SK-N-SH (cell line): ENCODE measurements at regions not wholly inside any gene's neighbourhood (a gene's known extent, or its start where the extent isn't known, plus 50 kb on each side); places are given as distances from the start of the nearest gene placed in this dataset.

Source experiments
- CTCF ChIA-PET: fragments of 300-600, 350-600 bp; formaldehyde crosslinking; extraction: SDS; loops from one replicate; lab custom pipeline; 2021; lab: Yijun Ruan, JAX
- POLR2A ChIA-PET: fragments of 350-600 bp; sonication (Branson Sonifier 250); formaldehyde crosslinking; extraction: SDS; loops from one replicate; lab custom pipeline; 2020; ENCODE audit warnings: antibody characterized with exemption, inconsistent platforms; lab: Yijun Ruan, JAX
- DNase-seq: peaks from one replicate; pipeline ENCODE4 v3.0.0; 2012
- H2AFZ ChIP-seq: fragments of 200-600 bp; sonication (generic); 2 replicates; pipeline ENCODE4 v1.8.1; 2016; ENCODE audit warnings: antibody characterized with exemption, mild to moderate bottlenecking, low read depth
- H3F3A ChIP-seq: fragments of 200-600 bp; sonication (generic); replicated peaks from 2 replicates; pipeline ENCODE3; 2016; ENCODE audit warnings: antibody characterized with exemption, mild to moderate bottlenecking; ENCODE audit not compliant: insufficient read depth
- H3K27ac ChIP-seq, 2 experiments: fragments of 200-500 bp in 1 of 2; fragments of 200-600 bp in 1 of 2; sonication (Bioruptor generic) in 1 of 2; sonication (generic), shearing (Covaris generic) in 1 of 2; 2 replicates each; pipeline versions ENCODE4 v1.5.1 to v1.6.1; 2014 to 2016; ENCODE audit warnings: low read depth in 2 of 2, inconsistent platforms in 1 of 2, low read length in 1 of 2, mild to moderate bottlenecking in 1 of 2, mixed read lengths in 1 of 2
- H3K27me3 ChIP-seq: fragments of 200-600 bp; sonication (generic), shearing (Covaris generic); 2 replicates; pipeline ENCODE4 v1.6.1; 2016; ENCODE audit warnings: mixed run types; ENCODE audit not compliant: insufficient read depth
- H3K36me3 ChIP-seq, 2 experiments: fragments of 200-500 bp in 1 of 2; fragments of 200-600 bp in 1 of 2; sonication (Bioruptor generic) in 1 of 2; sonication (generic) in 1 of 2; replicated peaks in 1 of 2; 2 replicates each; pipeline versions ENCODE3 to v1.5.1; 2014 to 2016; ENCODE audit warnings: low read length in 1 of 2, mild to moderate bottlenecking in 1 of 2; ENCODE audit not compliant: insufficient read depth in 2 of 2, control insufficient read depth in 1 of 2
- H3K4me1 ChIP-seq, 2 experiments: fragments of 200-500 bp in 1 of 2; fragments of 200-600 bp in 1 of 2; sonication (Bioruptor generic) in 1 of 2; sonication (generic), shearing (Covaris generic) in 1 of 2; 2 replicates each; pipeline versions ENCODE4 v1.5.1 to v1.6.1; 2014 to 2016; ENCODE audit warnings: low read depth in 1 of 2, low read length in 1 of 2, mixed run types in 1 of 2; ENCODE audit not compliant: insufficient read depth in 2 of 2, control insufficient read depth in 1 of 2
- H3K4me2 ChIP-seq: fragments of 200-600 bp; sonication (generic), shearing (Covaris generic); 2 replicates; pipeline ENCODE4 v1.6.1; 2017; ENCODE audit warnings: mixed run types
- H3K4me3 ChIP-seq, 2 experiments: fragments of 200-500 bp in 1 of 2; fragments of 200-600 bp in 1 of 2; sonication (Bioruptor generic) in 1 of 2; sonication (generic), shearing (Covaris generic) in 1 of 2; 2 replicates each; pipeline versions ENCODE4 v1.5.1 to v1.8.1; 2014 to 2016; ENCODE audit warnings: low read depth in 2 of 2, inconsistent platforms in 1 of 2, low read length in 1 of 2, mild to moderate bottlenecking in 1 of 2, mixed read lengths in 1 of 2, moderate library complexity in 1 of 2
- H3K79me2 ChIP-seq: fragments of 200-600 bp; sonication (generic); 2 replicates; pipeline ENCODE4 v1.8.1; 2017; ENCODE audit warnings: mild to moderate bottlenecking; ENCODE audit not compliant: insufficient read depth
- H3K9ac ChIP-seq: fragments of 200-600 bp; sonication (generic); 2 replicates; pipeline ENCODE4 v1.6.1; 2017; ENCODE audit warnings: mixed run types
- H3K9me2 ChIP-seq: fragments of 200-600 bp; sonication (generic); 2 replicates; pipeline ENCODE4 v1.6.1; 2017; ENCODE audit warnings: mixed run types
- H3K9me3 ChIP-seq: fragments of 200-600 bp; sonication (generic); 2 replicates; pipeline ENCODE4 v1.6.1; 2017; ENCODE audit warnings: mixed run types, mild to moderate bottlenecking, moderate library complexity
- H4K20me1 ChIP-seq: fragments of 200-600 bp; sonication (generic); 2 replicates; pipeline ENCODE4 v1.6.1; 2017; ENCODE audit warnings: mild to moderate bottlenecking, mixed run types; ENCODE audit not compliant: insufficient read depth
- ELF1 ChIP-seq: IDR thresholded peaks from 2 replicates; pipeline ENCODE4 v1.4.0; 2012
- FOSL2 ChIP-seq: IDR thresholded peaks from 2 replicates; pipeline ENCODE4 v1.4.0; 2012; ENCODE audit warnings: low read depth, mild to moderate bottlenecking, moderate library complexity, borderline replicate concordance
- GABPA ChIP-seq: IDR thresholded peaks from 2 replicates; pipeline ENCODE4 v1.4.0; 2012; ENCODE audit warnings: low read depth, mild to moderate bottlenecking
- JUND ChIP-seq: IDR thresholded peaks from 2 replicates; pipeline ENCODE4 v1.4.0; 2012
- NFIC ChIP-seq: IDR thresholded peaks from 2 replicates; pipeline ENCODE4 v1.4.0; 2012; ENCODE audit warnings: borderline replicate concordance
- NRF1 ChIP-seq: IDR thresholded peaks from 2 replicates; pipeline ENCODE4 v1.6.1; 2012; ENCODE audit warnings: low read depth, mild to moderate bottlenecking, low read length
- RFX5 ChIP-seq: IDR thresholded peaks from 2 replicates; pipeline ENCODE4 v1.6.1; 2012; ENCODE audit warnings: mild to moderate bottlenecking, improper control_type of control experiment, low read length
- SMC3 ChIP-seq: IDR thresholded peaks from 2 replicates; pipeline ENCODE4 v1.6.1; 2012; ENCODE audit warnings: low read depth, low read length, improper control_type of control experiment
- TAF1 ChIP-seq: IDR thresholded peaks from 2 replicates; pipeline ENCODE4 v1.6.1; 2012; ENCODE audit warnings: low read depth, mild to moderate bottlenecking, low read length, moderate library complexity, borderline replicate concordance
- TCF12 ChIP-seq: IDR thresholded peaks from 2 replicates; pipeline ENCODE4 v1.4.0; 2012
- USF2 ChIP-seq: fragments of 150-350 bp; IDR thresholded peaks from 2 replicates; pipeline ENCODE4 v1.6.1; 2017; ENCODE audit warnings: antibody characterized with exemption, low read length, low read depth, borderline replicate concordance
- YY1 ChIP-seq: IDR thresholded peaks from 2 replicates; pipeline ENCODE4 v1.4.0; 2012; ENCODE audit warnings: low read depth, mild to moderate bottlenecking
- ZBTB33 ChIP-seq: IDR thresholded peaks from 2 replicates; pipeline ENCODE4 v1.4.0; 2012; ENCODE audit warnings: low read depth, borderline replicate concordance
- WGBS: methylation state at CpG from one replicate; pipeline ENCODE4 v1.1.6; 2017; ENCODE audit warnings: low lambda C conversion rate; 5-methylcytosine and 5-hydroxymethylcytosine counted together
- TF ChIP-seq, protein P1 (sequence below): IDR thresholded peaks from 2 replicates; pipeline ENCODE4 v1.6.1; 2012; ENCODE audit warnings: mild to moderate bottlenecking, low read depth, low read length, moderate library complexity

- Histone ChIP-seq H3K27me3 (peaks cover 5% of the 10 kb centered on the region; the same call in 1 of the 2 replicates), H3K4me3 (no peak overlapping the region), H3K36me3 (no peaks in the 10 kb centered on the region), H2AFZ (no peak overlapping the region), H3K4me2 (no peak overlapping the region), H3K9me2 (no peaks in the 10 kb centered on the region), H4K20me1 (no peaks in the 10 kb centered on the region), H3K27ac (no peak overlapping the region), H3F3A (no peaks in the 10 kb centered on the region), H3K9ac (no peak overlapping the region), H3K4me1 (no peaks in the 10 kb centered on the region), H3K79me2 (no peaks in the 10 kb centered on the region), H3K9me3 (no peaks in the 10 kb centered on the region)
- DNase-seq = no peak
- WGBS = 10% methylated on average over 5 of the region's 7 CpGs
- TF ChIP-seq GABPA = no peak
- TF ChIP-seq SMC3 = no peak
- no peak for TF ChIP-seq ZBTB33
- TF ChIP-seq TAF1 = no peak
- TF ChIP-seq USF2 = no peak
- TF ChIP-seq FOSL2 = no peak
- no peak for TF ChIP-seq NRF1
- no peak for TF ChIP-seq ELF1
- TF ChIP-seq RFX5 = no peak
- TF ChIP-seq TCF12 = no peak
- ChIA-PET POLR2A (no interaction called here), CTCF (no interaction called here)
Measured at GRCh38 chr20:56897318-56897957, 268.3 kb downstream of the TFAP2C start.

GRCh38 chr20:56897958-56898349 is 268.8 kb downstream of the TFAP2C start:
- Histone ChIP-seq H3K9ac (no peak overlapping the region), H3F3A (no peaks in the 10 kb centered on the region), H3K36me3 (no peaks in the 10 kb centered on the region), H3K27me3 (peaks cover 5% of the 10 kb centered on the region; the same call in 1 of the 2 replicates), H3K4me1 (no peaks in the 10 kb centered on the region), H3K9me2 (no peaks in the 10 kb centered on the region), H3K4me3 (no peak overlapping the region), H2AFZ (no peak overlapping the region), H3K9me3 (no peaks in the 10 kb centered on the region), H3K27ac (no peak overlapping the region), H4K20me1 (no peaks in the 10 kb centered on the region), H3K79me2 (no peaks in the 10 kb centered on the region), H3K4me2 (no peak overlapping the region)
- POLR2A ChIA-PET = no interaction called here
- TF ChIP-seq YY1 (no peak), TCF12 (no peak), JUND (no peak), ELF1 (no peak), NFIC (no peak)
- TF ChIP-seq, protein P1, sequence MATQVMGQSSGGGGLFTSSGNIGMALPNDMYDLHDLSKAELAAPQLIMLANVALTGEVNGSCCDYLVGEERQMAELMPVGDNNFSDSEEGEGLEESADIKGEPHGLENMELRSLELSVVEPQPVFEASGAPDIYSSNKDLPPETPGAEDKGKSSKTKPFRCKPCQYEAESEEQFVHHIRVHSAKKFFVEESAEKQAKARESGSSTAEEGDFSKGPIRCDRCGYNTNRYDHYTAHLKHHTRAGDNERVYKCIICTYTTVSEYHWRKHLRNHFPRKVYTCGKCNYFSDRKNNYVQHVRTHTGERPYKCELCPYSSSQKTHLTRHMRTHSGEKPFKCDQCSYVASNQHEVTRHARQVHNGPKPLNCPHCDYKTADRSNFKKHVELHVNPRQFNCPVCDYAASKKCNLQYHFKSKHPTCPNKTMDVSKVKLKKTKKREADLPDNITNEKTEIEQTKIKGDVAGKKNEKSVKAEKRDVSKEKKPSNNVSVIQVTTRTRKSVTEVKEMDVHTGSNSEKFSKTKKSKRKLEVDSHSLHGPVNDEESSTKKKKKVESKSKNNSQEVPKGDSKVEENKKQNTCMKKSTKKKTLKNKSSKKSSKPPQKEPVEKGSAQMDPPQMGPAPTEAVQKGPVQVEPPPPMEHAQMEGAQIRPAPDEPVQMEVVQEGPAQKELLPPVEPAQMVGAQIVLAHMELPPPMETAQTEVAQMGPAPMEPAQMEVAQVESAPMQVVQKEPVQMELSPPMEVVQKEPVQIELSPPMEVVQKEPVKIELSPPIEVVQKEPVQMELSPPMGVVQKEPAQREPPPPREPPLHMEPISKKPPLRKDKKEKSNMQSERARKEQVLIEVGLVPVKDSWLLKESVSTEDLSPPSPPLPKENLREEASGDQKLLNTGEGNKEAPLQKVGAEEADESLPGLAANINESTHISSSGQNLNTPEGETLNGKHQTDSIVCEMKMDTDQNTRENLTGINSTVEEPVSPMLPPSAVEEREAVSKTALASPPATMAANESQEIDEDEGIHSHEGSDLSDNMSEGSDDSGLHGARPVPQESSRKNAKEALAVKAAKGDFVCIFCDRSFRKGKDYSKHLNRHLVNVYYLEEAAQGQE = no peak
- CTCF ChIA-PET = no interaction called here
- DNase-seq = no peak
- 18% methylated on average over 3 of the region's 3 CpGs for WGBS
